ENCODE measurements at regions not wholly inside any gene's neighbourhood (a gene's known extent, or its start where the extent isn't known, plus 50 kb on each side); places are given as distances from the start of the nearest gene placed in this dataset.

DNA sequence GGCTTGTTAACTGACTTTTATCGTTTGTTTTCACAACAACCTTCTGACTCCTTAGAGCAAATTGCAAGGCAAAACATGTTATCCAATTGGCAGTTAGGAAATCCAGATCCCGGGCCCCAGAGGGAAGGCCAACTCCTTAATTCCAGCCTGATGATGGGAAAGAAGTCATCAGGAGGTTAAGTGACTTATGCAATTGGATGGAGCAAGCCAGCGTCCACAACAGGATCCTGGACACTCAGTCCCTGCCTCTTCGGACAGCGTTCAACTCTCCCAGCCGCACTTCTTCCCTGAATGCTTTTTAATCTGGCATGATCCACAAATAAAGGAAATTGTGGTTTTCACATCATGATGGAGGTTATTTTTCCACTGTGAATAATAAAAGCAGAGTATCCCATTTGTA lies 310.1 kb downstream of the RAB28 start (continued):
- no peak for TF ChIP-seq CBX5 (CRISPR knock-in tag; IDR thresholded peaks at IDR 0.05; ENCODE audit: borderline replicate concordance)

DNA sequence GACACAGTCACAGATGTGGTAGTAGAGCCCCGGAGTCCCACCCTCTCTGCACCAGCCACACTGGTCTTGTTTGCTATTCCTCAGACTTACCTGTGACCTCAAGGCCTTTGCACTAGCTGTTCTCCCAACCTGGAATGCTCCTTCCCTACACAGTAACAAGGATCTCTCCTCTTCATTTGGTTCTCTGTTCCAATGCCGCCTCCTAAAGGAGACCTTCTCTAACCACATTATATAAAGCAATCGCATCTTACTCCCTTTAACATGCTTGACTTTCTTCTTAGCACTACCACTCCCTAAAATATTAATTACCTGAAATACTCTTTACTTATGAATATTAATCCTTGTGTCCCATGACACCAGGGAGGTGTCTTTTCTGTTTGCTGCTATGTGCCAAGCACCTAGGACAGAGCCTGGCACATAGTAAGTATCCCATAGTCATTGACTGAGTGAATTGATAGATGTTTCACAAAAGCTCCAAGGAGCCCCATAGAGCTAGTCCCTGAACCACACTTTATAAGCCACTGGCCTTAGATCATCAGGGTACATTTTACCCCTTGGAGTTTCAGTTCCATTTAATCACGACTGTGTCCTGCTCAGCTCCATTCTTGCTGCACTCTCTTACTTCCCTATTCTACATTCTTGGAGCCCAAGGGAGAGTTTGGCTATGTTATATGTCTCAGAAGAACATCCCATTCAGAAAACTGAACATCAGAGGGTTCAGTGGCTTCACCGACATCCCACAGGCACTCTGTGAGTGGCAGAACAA lies 312.7 kb downstream of the RAB28 start:
- CTCF ChIA-PET (ENCODE audit: low intra/inter-chr PET ratio, low total read pairs): no interaction called here
- no TSS peak for BruUV-seq (replicated peaks)
- Histone ChIP-seq H4K20me1 (ENCODE audit: insufficient read depth, low read length) (no peaks in the 10 kb centered on the region), H3K36me3 (replicated peaks in 1 of 2; ENCODE audit: control insufficient read depth in 1 of 2, insufficient read depth in 2 of 2, low read length in 2 of 2) (no peaks in the 10 kb centered on the region), H3K79me2 (ENCODE audit: insufficient read depth, low read length) (no peaks in the 10 kb centered on the region), H3K27me3 (ENCODE audit: control insufficient read depth in 1 of 2, insufficient read depth in 2 of 2, low read length in 2 of 2) (no peaks in the 10 kb centered on the region), H3K27ac (ENCODE audit: extremely low read length, insufficient read depth, low read length) (no peak overlapping the region), H3K4me1 (ENCODE audit: insufficient read depth, low read length) (no peaks in the 10 kb centered on the region), H2AFZ (ENCODE audit: low read length) (no peak overlapping the region), H3K9me3 (ENCODE audit: low read length) (no peaks in the 10 kb centered on the region), H3K4me3 (replicated peaks in 1 of 3; ENCODE audit: insufficient read depth in 1 of 3, low read depth in 2 of 3, low read length in 3 of 3) (no peak overlapping the region), H3K9ac (ENCODE audit: insufficient read depth, low read depth, low read length) (no peak overlapping the region), H3K4me2 (ENCODE audit: low read depth, low read length) (no peak overlapping the region)
- FAIRE-seq (no peak), DNase-seq (ENCODE audit: low spot score) (no peak), ATAC-seq (no peak)
- POLR2A ChIA-PET: no interaction called here
- 75% methylated on average over 5 of the region's 5 CpGs for WGBS (ENCODE audit: low lambda C conversion rate)
- intact Hi-C loops (cut with micrococcal nuclease; ENCODE audit: unreplicated experiment) (loop anchor here (2.0 kb wide), 1 partner anchor 33 kb away; no protein-coding TSS in a partner anchor), in situ Hi-C loops (cut with HindIII; ENCODE audit: extremely low pct_ligation_motif_present, low pct_unique_long_range_greater_than_20kb) (no loop called here)
- TF ChIP-seq, protein P1, sequence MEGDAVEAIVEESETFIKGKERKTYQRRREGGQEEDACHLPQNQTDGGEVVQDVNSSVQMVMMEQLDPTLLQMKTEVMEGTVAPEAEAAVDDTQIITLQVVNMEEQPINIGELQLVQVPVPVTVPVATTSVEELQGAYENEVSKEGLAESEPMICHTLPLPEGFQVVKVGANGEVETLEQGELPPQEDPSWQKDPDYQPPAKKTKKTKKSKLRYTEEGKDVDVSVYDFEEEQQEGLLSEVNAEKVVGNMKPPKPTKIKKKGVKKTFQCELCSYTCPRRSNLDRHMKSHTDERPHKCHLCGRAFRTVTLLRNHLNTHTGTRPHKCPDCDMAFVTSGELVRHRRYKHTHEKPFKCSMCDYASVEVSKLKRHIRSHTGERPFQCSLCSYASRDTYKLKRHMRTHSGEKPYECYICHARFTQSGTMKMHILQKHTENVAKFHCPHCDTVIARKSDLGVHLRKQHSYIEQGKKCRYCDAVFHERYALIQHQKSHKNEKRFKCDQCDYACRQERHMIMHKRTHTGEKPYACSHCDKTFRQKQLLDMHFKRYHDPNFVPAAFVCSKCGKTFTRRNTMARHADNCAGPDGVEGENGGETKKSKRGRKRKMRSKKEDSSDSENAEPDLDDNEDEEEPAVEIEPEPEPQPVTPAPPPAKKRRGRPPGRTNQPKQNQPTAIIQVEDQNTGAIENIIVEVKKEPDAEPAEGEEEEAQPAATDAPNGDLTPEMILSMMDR (CRISPR knock-in tag; IDR thresholded peaks at IDR 0.05): 0 out of 2 replicates have a peak, but pooled peaks have one; percentile 6
- TF ChIP-seq, protein P2, sequence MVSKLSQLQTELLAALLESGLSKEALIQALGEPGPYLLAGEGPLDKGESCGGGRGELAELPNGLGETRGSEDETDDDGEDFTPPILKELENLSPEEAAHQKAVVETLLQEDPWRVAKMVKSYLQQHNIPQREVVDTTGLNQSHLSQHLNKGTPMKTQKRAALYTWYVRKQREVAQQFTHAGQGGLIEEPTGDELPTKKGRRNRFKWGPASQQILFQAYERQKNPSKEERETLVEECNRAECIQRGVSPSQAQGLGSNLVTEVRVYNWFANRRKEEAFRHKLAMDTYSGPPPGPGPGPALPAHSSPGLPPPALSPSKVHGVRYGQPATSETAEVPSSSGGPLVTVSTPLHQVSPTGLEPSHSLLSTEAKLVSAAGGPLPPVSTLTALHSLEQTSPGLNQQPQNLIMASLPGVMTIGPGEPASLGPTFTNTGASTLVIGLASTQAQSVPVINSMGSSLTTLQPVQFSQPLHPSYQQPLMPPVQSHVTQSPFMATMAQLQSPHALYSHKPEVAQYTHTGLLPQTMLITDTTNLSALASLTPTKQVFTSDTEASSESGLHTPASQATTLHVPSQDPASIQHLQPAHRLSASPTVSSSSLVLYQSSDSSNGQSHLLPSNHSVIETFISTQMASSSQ (IDR thresholded peaks at IDR 0.05; ENCODE audit: low read depth): no peak
- TF ChIP-seq, protein P2 (CRISPR knock-in tag; IDR thresholded peaks at IDR 0.05; ENCODE audit: borderline replicate concordance): no peak
- TF ChIP-seq STAG1 (CRISPR knock-in tag; IDR thresholded peaks at IDR 0.05) (peak; percentile 36), ARNT2 (CRISPR knock-in tag; IDR thresholded peaks at IDR 0.05; ENCODE audit: low read depth) (no peak)

All from HepG2 (cell line).